NT2/D1 (cell line): ENCODE measurements at regions not wholly inside any gene's neighbourhood (a gene's known extent, or its start where the extent isn't known, plus 50 kb on each side); places are given as distances from the start of the nearest gene placed in this dataset.

Experiments used
- DNase-seq: peaks from one replicate; pipeline ENCODE4 v3.0.0-alpha.2; 2011; ENCODE audit warnings: low read depth, low spot score
- H3K27me3 ChIP-seq: 2 replicates; pipeline ENCODE4 v1.6.0; 2011; ENCODE audit warnings: mild to moderate bottlenecking; ENCODE audit not compliant: insufficient read length, insufficient read depth
- H3K36me3 ChIP-seq: 2 replicates; pipeline ENCODE4 v1.6.1; 2011; ENCODE audit warnings: mild to moderate bottlenecking, low read length, mixed read lengths; ENCODE audit not compliant: insufficient read depth, insufficient read length
- H3K4me1 ChIP-seq: 2 replicates; pipeline ENCODE4 v1.5.1; 2011; ENCODE audit not compliant: insufficient read depth, insufficient read length
- H3K4me3 ChIP-seq: 2 replicates; pipeline ENCODE4 v1.5.1; 2011; ENCODE audit warnings: low read depth; ENCODE audit not compliant: insufficient read length
- H3K9ac ChIP-seq: 2 replicates; pipeline ENCODE4 v1.6.0; 2011; ENCODE audit warnings: low read depth; ENCODE audit not compliant: insufficient read length
- H3K9me3 ChIP-seq: 2 replicates; pipeline ENCODE4 v1.5.1; 2011; ENCODE audit warnings: mild to moderate bottlenecking, low read length; ENCODE audit not compliant: insufficient read depth
- SUZ12 ChIP-seq: IDR thresholded peaks from 2 replicates; pipeline ENCODE4 v1.6.1; 2011; ENCODE audit not compliant: insufficient read length, insufficient read depth; ENCODE audit errors: extremely low read depth
- YY1 ChIP-seq: IDR thresholded peaks from 2 replicates; pipeline ENCODE4 v1.6.1; 2011; ENCODE audit not compliant: insufficient read length, insufficient read depth
- ZNF274 ChIP-seq: IDR thresholded peaks from 2 replicates; pipeline ENCODE4 v1.6.1; 2011; ENCODE audit warnings: mild to moderate bottlenecking, low read depth, low read length

- no peaks in the 10 kb centered on the region for H3K27me3 ChIP-seq
- no peak for TF ChIP-seq ZNF274
- no peak for TF ChIP-seq SUZ12
- no peak for TF ChIP-seq YY1
- peak overlapping the region; percentile 58 for H3K9ac ChIP-seq
- DNase-seq = no peak
- H3K4me1 ChIP-seq = peaks cover 28% of the 10 kb centered on the region
- H3K4me3 ChIP-seq = no peak overlapping the region
- H3K36me3 ChIP-seq = peaks cover 33% of the 10 kb centered on the region
- no peaks in the 10 kb centered on the region for H3K9me3 ChIP-seq
Measured at GRCh38 chr17:77409282-77410161, 268.8 kb downstream of the SEC14L1 start.

GRCh38 chr17:77410470-77410869, 269.7 kb downstream of the SEC14L1 start:
- Histone ChIP-seq H3K4me3 (no peak overlapping the region), H3K9ac (no peak overlapping the region), H3K27me3 (no peaks in the 10 kb centered on the region), H3K4me1 (peaks cover 28% of the 10 kb centered on the region), H3K36me3 (peaks cover 30% of the 10 kb centered on the region), H3K9me3 (no peaks in the 10 kb centered on the region)
- TF ChIP-seq YY1 (no peak), SUZ12 (no peak), ZNF274 (no peak)
- no peak for DNase-seq

GRCh38 chr17:77414811-77415400, 274.1 kb downstream of the SEC14L1 start:
- H3K9me3 ChIP-seq = no peaks in the 10 kb centered on the region
- H3K27me3 ChIP-seq = no peaks in the 10 kb centered on the region
- peaks cover 26% of the 10 kb centered on the region for H3K4me1 ChIP-seq
- TF ChIP-seq ZNF274 (no peak), YY1 (no peak), SUZ12 (no peak)
- peaks cover 50% of the 10 kb centered on the region for H3K36me3 ChIP-seq
- no peak for DNase-seq
- H3K4me3 ChIP-seq = no peak overlapping the region
- H3K9ac ChIP-seq = no peak overlapping the region

GRCh38 chr17:77416105-77416713, 275.4 kb downstream of the SEC14L1 start:
- Histone ChIP-seq H3K9ac (no peak overlapping the region), H3K4me3 (no peak overlapping the region), H3K9me3 (no peaks in the 10 kb centered on the region), H3K36me3 (peaks cover 40% of the 10 kb centered on the region), H3K4me1 (peaks cover 35% of the 10 kb centered on the region), H3K27me3 (no peaks in the 10 kb centered on the region)
- DNase-seq = no peak
- no peak for TF ChIP-seq SUZ12
- no peak for TF ChIP-seq ZNF274
- TF ChIP-seq YY1 = no peak

- TF ChIP-seq ZNF274 (no peak), SUZ12 (no peak), YY1 (no peak)
- no peaks in the 10 kb centered on the region for H3K9me3 ChIP-seq
- DNase-seq = no peak
- no peaks in the 10 kb centered on the region for H3K27me3 ChIP-seq
- peaks cover 40% of the 10 kb centered on the region for H3K36me3 ChIP-seq
- no peak overlapping the region for H3K4me3 ChIP-seq
- peaks cover 46% of the 10 kb centered on the region for H3K4me1 ChIP-seq
- no peak overlapping the region for H3K9ac ChIP-seq
Measured at GRCh38 chr17:77417575-77417974, 276.8 kb downstream of the SEC14L1 start.

- no peak for DNase-seq
- H3K4me3 ChIP-seq = no peak overlapping the region
- H3K36me3 ChIP-seq = peaks cover 43% of the 10 kb centered on the region
- TF ChIP-seq ZNF274 (no peak), YY1 (no peak), SUZ12 (no peak)
- no peaks in the 10 kb centered on the region for H3K27me3 ChIP-seq
- peaks cover 46% of the 10 kb centered on the region for H3K4me1 ChIP-seq
- H3K9me3 ChIP-seq = no peaks in the 10 kb centered on the region
- peak overlapping the region; percentile 57 for H3K9ac ChIP-seq
Measured at GRCh38 chr17:77418609-77419008, 277.8 kb downstream of the SEC14L1 start.

GRCh38 chr17:77419095-77419494, 278.3 kb downstream of the SEC14L1 start:
- H3K9me3 ChIP-seq = no peaks in the 10 kb centered on the region
- peaks cover 47% of the 10 kb centered on the region for H3K36me3 ChIP-seq
- TF ChIP-seq YY1 (no peak), ZNF274 (no peak), SUZ12 (no peak)
- DNase-seq = no peak
- H3K4me3 ChIP-seq = no peak overlapping the region
- no peaks in the 10 kb centered on the region for H3K27me3 ChIP-seq
- H3K9ac ChIP-seq = peak overlapping the region; percentile 57
- peaks cover 49% of the 10 kb centered on the region for H3K4me1 ChIP-seq
